ENCODE measurements at regions not wholly inside any gene's neighbourhood (a gene's known extent, or its start where the extent isn't known, plus 50 kb on each side); places are given as distances from the start of the nearest gene placed in this dataset.

DNA sequence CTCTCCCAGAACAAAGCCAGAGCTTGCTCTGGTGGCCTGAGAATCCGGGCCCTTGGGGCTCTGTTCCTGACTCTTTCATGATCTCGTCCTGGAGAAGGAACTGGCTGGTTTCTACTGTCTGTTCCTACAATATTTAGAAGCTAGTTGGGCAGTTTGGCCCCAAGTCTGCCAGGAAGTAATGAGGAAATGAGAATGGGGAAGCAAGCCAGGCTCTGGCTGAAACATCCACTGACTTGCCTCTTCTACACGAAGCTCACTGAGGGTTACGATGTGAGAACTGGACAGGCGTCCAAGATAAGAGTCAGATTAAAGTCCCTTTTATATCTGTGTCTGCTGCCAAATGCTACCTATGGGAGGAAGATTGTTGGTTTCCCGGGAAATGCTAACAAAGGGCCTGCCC lies 110.0 kb upstream of the KIRREL3 start:
- Mint-ChIP-seq H3K27me3 (no peaks in the 10 kb centered on the region), H3K9me3 (ENCODE audit: insufficient read depth) (no peaks in the 10 kb centered on the region), H3K4me3 (no peak overlapping the region), H3K4me1 (no peaks in the 10 kb centered on the region), H3K27ac (no peak overlapping the region)
- no peak overlapping the region for H3K4me3 ChIP-seq (ENCODE audit: control extremely low read depth in 1 of 5, extremely low read depth in 1 of 5, insufficient read depth in 1 of 5, low read depth in 2 of 5, low read length in 4 of 5)
- CTCF ChIA-PET = no interaction called here
- POLR2A ChIA-PET = no interaction called here
- intact Hi-C loops (cut with micrococcal nuclease) = no loop called here
- H3K4me2 ChIP-seq (replicated peaks; ENCODE audit: low read depth, low read length, poor library complexity, severe bottlenecking) = no peak overlapping the region
- no peak for TF ChIP-seq EZH2 (IDR thresholded peaks at IDR 0.05; ENCODE audit: borderline replicate concordance, insufficient read depth, low read depth, low read length, poor library complexity, severe bottlenecking)
- H3K9me3 ChIP-seq (ENCODE audit: control extremely low read depth in 1 of 3, control insufficient read depth in 2 of 3, insufficient read depth in 1 of 3, low read length in 2 of 3) = peaks cover 0 to 5% (median 0%) of the 10 kb centered on the region in 3 donors
- DNase-seq (no peak), ATAC-seq (ENCODE audit: low read depth) (no peak)
- H4K20me1 ChIP-seq (ENCODE audit: control insufficient read depth, insufficient read depth, low read length, poor library complexity, severe bottlenecking) = no peaks in the 10 kb centered on the region
- H3K79me2 ChIP-seq (ENCODE audit: control insufficient read depth, insufficient read depth, low read length) = no peaks in the 10 kb centered on the region
- H3K4me1 ChIP-seq (ENCODE audit: control insufficient read depth in 2 of 2, insufficient read depth in 2 of 2, low read length in 2 of 2) = no peaks in the 10 kb centered on the region
- WGBS (ENCODE audit: insufficient coverage) = 0% methylated on average over 1 of the region's 6 CpGs
- no peaks in the 10 kb centered on the region for H3K36me3 ChIP-seq (replicated peaks in 1 of 2; ENCODE audit: control extremely low read depth in 1 of 2, control insufficient read depth in 1 of 2, extremely low read depth in 1 of 2, insufficient read depth in 2 of 2, low read length in 1 of 2)
- no peak overlapping the region for H2AFZ ChIP-seq (ENCODE audit: insufficient read depth, low read depth, low read length, poor library complexity, severe bottlenecking)
- no peak overlapping the region for H3K9ac ChIP-seq (ENCODE audit: low read length)
- no peaks in the 10 kb centered on the region for H3K27me3 ChIP-seq (replicated peaks in 1 of 4; ENCODE audit: control extremely low read depth in 1 of 4, control insufficient read depth in 3 of 4, insufficient read depth in 4 of 4, low read length in 3 of 4)
- no peak overlapping the region for H3K27ac ChIP-seq (ENCODE audit: low read length in 2 of 2)

DNA sequence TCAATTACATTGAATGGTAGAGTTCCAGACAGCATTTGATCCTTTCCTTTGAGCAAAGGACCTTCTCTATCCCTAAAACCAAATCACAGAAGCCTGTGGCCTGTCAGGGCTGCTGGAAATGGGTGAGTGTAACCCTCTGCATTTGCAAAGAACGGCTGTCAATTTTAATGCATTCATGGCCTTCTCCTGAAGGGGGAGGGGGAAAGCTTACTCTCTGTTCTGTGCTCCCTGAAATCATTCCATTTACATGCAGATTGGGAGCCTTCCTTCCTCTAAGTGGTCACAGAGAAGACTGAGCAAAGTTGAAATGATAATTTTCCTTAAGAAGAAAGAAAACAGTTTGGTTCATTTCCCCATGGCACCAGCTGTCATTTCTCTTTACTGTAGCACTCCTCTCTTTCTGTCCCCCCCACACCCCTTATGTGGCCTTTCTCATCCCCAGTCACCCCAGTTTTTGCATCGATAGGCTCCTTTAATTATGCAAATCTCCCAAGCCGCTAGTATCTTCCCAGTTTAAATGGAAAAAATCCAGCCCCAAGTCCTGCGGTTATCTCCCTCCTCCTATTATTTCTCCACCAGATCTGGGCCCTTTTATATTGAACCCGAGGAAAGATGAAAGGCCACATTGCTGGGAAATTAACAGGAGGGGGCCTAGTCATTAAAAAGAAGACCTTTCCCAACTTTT lies 109.4 kb upstream of the KIRREL3 start:
- CTCF ChIA-PET = no interaction called here
- no peak for DNase-seq
- Histone ChIP-seq H3K27ac (ENCODE audit: low read length in 2 of 2) (no peak overlapping the region), H3K79me2 (ENCODE audit: control insufficient read depth, insufficient read depth, low read length) (no peaks in the 10 kb centered on the region), H2AFZ (ENCODE audit: insufficient read depth, low read depth, low read length, poor library complexity, severe bottlenecking) (no peak overlapping the region), H3K36me3 (replicated peaks in 1 of 2; ENCODE audit: control extremely low read depth in 1 of 2, control insufficient read depth in 1 of 2, extremely low read depth in 1 of 2, insufficient read depth in 2 of 2, low read length in 1 of 2) (no peaks in the 10 kb centered on the region), H3K9me3 (ENCODE audit: control extremely low read depth in 1 of 3, control insufficient read depth in 2 of 3, insufficient read depth in 1 of 3, low read length in 2 of 3) (peaks cover 0 to 5% (median 0%) of the 10 kb centered on the region in 3 donors), H3K27me3 (replicated peaks in 1 of 4; ENCODE audit: control extremely low read depth in 1 of 4, control insufficient read depth in 3 of 4, insufficient read depth in 4 of 4, low read length in 3 of 4) (no peaks in the 10 kb centered on the region), H3K9ac (ENCODE audit: low read length) (no peak overlapping the region), H3K4me1 (ENCODE audit: control insufficient read depth in 2 of 2, insufficient read depth in 2 of 2, low read length in 2 of 2) (no peaks in the 10 kb centered on the region), H3K4me2 (replicated peaks; ENCODE audit: low read depth, low read length, poor library complexity, severe bottlenecking) (no peak overlapping the region), H3K4me3 (ENCODE audit: control extremely low read depth in 1 of 5, extremely low read depth in 1 of 5, insufficient read depth in 1 of 5, low read depth in 2 of 5, low read length in 4 of 5) (no peak overlapping the region), H4K20me1 (ENCODE audit: control insufficient read depth, insufficient read depth, low read length, poor library complexity, severe bottlenecking) (no peaks in the 10 kb centered on the region)
- no peaks in the 10 kb centered on the region for H3K27me3 Mint-ChIP-seq
- intact Hi-C loops (cut with micrococcal nuclease) = no loop called here
- no peaks in the 10 kb centered on the region for H3K4me1 Mint-ChIP-seq
- no peak for TF ChIP-seq EZH2 (IDR thresholded peaks at IDR 0.05; ENCODE audit: borderline replicate concordance, insufficient read depth, low read depth, low read length, poor library complexity, severe bottlenecking)
- TF ChIP-seq, protein P1, sequence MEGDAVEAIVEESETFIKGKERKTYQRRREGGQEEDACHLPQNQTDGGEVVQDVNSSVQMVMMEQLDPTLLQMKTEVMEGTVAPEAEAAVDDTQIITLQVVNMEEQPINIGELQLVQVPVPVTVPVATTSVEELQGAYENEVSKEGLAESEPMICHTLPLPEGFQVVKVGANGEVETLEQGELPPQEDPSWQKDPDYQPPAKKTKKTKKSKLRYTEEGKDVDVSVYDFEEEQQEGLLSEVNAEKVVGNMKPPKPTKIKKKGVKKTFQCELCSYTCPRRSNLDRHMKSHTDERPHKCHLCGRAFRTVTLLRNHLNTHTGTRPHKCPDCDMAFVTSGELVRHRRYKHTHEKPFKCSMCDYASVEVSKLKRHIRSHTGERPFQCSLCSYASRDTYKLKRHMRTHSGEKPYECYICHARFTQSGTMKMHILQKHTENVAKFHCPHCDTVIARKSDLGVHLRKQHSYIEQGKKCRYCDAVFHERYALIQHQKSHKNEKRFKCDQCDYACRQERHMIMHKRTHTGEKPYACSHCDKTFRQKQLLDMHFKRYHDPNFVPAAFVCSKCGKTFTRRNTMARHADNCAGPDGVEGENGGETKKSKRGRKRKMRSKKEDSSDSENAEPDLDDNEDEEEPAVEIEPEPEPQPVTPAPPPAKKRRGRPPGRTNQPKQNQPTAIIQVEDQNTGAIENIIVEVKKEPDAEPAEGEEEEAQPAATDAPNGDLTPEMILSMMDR (IDR thresholded peaks at IDR 0.05) = no peak
- no peak overlapping the region for H3K27ac Mint-ChIP-seq
- 90% methylated on average over 2 of the region's 5 CpGs for WGBS (ENCODE audit: insufficient coverage)
- no peaks in the 10 kb centered on the region for H3K9me3 Mint-ChIP-seq (ENCODE audit: insufficient read depth)
- POLR2A ChIA-PET = no interaction called here
- no peak overlapping the region for H3K4me3 Mint-ChIP-seq
- ATAC-seq (ENCODE audit: low read depth) = no peak

All from B cell (primary cell).